DND-41 (cell line): ENCODE measurements at regions not wholly inside any gene's neighbourhood (a gene's known extent, or its start where the extent isn't known, plus 50 kb on each side); places are given as distances from the start of the nearest gene placed in this dataset.

Experiments
- ATAC-seq: fragments of 200-7000 bp; cut with Tn5 transposase; 3 replicates; pipeline ENCODE4 v1.9.1; 2021; ENCODE audit warnings: low read depth; ENCODE audit not compliant: insufficient read depth
- DNase-seq: peaks from one replicate; pipeline ENCODE4 v3.0.0-alpha.2; 2020
- H2AFZ ChIP-seq: 2 replicates; pipeline ENCODE4 v1.6.0; 2012; ENCODE audit warnings: low read depth, low read length
- H3K27ac ChIP-seq: 2 replicates; pipeline ENCODE4 v1.5.1; 2012; ENCODE audit warnings: low read length, inconsistent platforms
- H3K27me3 ChIP-seq: fragments of 200-600 bp; sonication (generic); 2 replicates; pipeline ENCODE4 v1.6.0; 2012; ENCODE audit warnings: low read length, mild to moderate bottlenecking, inconsistent platforms; ENCODE audit not compliant: insufficient read depth, poor library complexity
- H3K36me3 ChIP-seq: 2 replicates; pipeline ENCODE4 v1.5.1; 2012; ENCODE audit warnings: low read length, inconsistent platforms; ENCODE audit not compliant: insufficient read depth
- H3K4me1 ChIP-seq: 2 replicates; pipeline ENCODE4 v1.5.1; 2012; ENCODE audit warnings: mild to moderate bottlenecking, low read length; ENCODE audit not compliant: insufficient read depth
- H3K4me2 ChIP-seq: 2 replicates; pipeline ENCODE4 v1.6.0; 2012; ENCODE audit warnings: mild to moderate bottlenecking, moderate library complexity, low read length, inconsistent platforms; ENCODE audit not compliant: insufficient read depth
- H3K4me3 ChIP-seq, 2 experiments: fragments of 200-600 bp in 1 of 2; shearing (Covaris generic) in 1 of 2; 2 replicates each; pipeline ENCODE4 v1.5.1; 2012 to 2016; ENCODE audit warnings: inconsistent platforms in 2 of 2, low read length in 2 of 2, mild to moderate bottlenecking in 2 of 2, low read depth in 1 of 2, moderate library complexity in 1 of 2
- H3K79me2 ChIP-seq: 2 replicates; pipeline ENCODE4 v1.6.0; 2012; ENCODE audit warnings: low read length, inconsistent platforms; ENCODE audit not compliant: insufficient read depth
- H3K9ac ChIP-seq: 2 replicates; pipeline ENCODE4 v1.6.0; 2012; ENCODE audit warnings: low read depth, mild to moderate bottlenecking, inconsistent platforms, low read length, moderate library complexity
- H3K9me3 ChIP-seq: 2 replicates; pipeline ENCODE4 v1.5.1; 2012; ENCODE audit warnings: low read length, moderate library complexity, mild to moderate bottlenecking, inconsistent platforms; ENCODE audit not compliant: insufficient read depth, severe bottlenecking
- H4K20me1 ChIP-seq: 2 replicates; pipeline ENCODE4 v1.6.0; 2012; ENCODE audit warnings: low read length; ENCODE audit not compliant: insufficient read depth
- CTCF ChIP-seq: IDR thresholded peaks from 2 replicates; pipeline ENCODE4 v1.5.1; 2012; ENCODE audit warnings: borderline replicate concordance, low read length, moderate library complexity, mild to moderate bottlenecking; ENCODE audit not compliant: poor library complexity, severe bottlenecking; ENCODE audit errors: extremely low read depth
- EZH2 ChIP-seq: IDR thresholded peaks from 3 replicates; pipeline ENCODE4 v1.6.1; 2012; ENCODE audit warnings: borderline replicate concordance, low read depth, mild to moderate bottlenecking, moderate library complexity, low read length, inconsistent platforms; ENCODE audit not compliant: severe bottlenecking

GRCh38 chr6:134657343-134657742, 292.6 kb downstream of the ALDH8A1 start:
- H3K9me3 ChIP-seq = no peaks in the 10 kb centered on the region
- H3K36me3 ChIP-seq = no peaks in the 10 kb centered on the region
- TF ChIP-seq EZH2 (no peak), CTCF (no peak)
- H3K9ac ChIP-seq = no peak overlapping the region
- H3K27me3 ChIP-seq = peaks cover 8% of the 10 kb centered on the region
- H3K4me1 ChIP-seq = no peaks in the 10 kb centered on the region
- no peak overlapping the region for H2AFZ ChIP-seq
- no peak overlapping the region for H3K27ac ChIP-seq
- DNase-seq (no peak), ATAC-seq (no peak)
- no peak overlapping the region for H3K4me2 ChIP-seq
- no peaks in the 10 kb centered on the region for H3K79me2 ChIP-seq
- H3K4me3 ChIP-seq = no peak overlapping the region
- no peaks in the 10 kb centered on the region for H4K20me1 ChIP-seq

GRCh38 chr6:134654751-134655150, 295.1 kb downstream of the ALDH8A1 start:
- Histone ChIP-seq H3K27ac (no peak overlapping the region), H4K20me1 (no peaks in the 10 kb centered on the region), H3K4me1 (no peaks in the 10 kb centered on the region), H3K4me2 (no peak overlapping the region), H3K79me2 (no peaks in the 10 kb centered on the region), H3K4me3 (no peak overlapping the region), H3K9ac (no peak overlapping the region), H3K27me3 (peaks cover 22% of the 10 kb centered on the region), H2AFZ (no peak overlapping the region), H3K9me3 (no peaks in the 10 kb centered on the region), H3K36me3 (no peaks in the 10 kb centered on the region)
- DNase-seq (no peak), ATAC-seq (no peak)
- TF ChIP-seq EZH2 (no peak), CTCF (no peak)

- peaks cover 22% of the 10 kb centered on the region for H3K27me3 ChIP-seq
Observed at GRCh38 chr6:134651519-134651918, 298.4 kb downstream of the ALDH8A1 start.

More at GRCh38 chr6:134651519-134651918, 298.4 kb downstream of the ALDH8A1 start:
- Histone ChIP-seq H4K20me1 (no peaks in the 10 kb centered on the region), H3K4me1 (no peaks in the 10 kb centered on the region), H3K9ac (no peak overlapping the region), H3K4me3 (no peak overlapping the region), H2AFZ (no peak overlapping the region), H3K27ac (no peak overlapping the region), H3K4me2 (no peak overlapping the region), H3K9me3 (no peaks in the 10 kb centered on the region), H3K79me2 (no peaks in the 10 kb centered on the region), H3K36me3 (no peaks in the 10 kb centered on the region)
- DNase-seq (no peak), ATAC-seq (no peak)
- TF ChIP-seq EZH2 = no peak
- TF ChIP-seq CTCF = no peak
